HG03354 (cell line): ENCODE measurements at regions not wholly inside any gene's neighbourhood (a gene's known extent, or its start where the extent isn't known, plus 50 kb on each side); places are given as distances from the start of the nearest gene placed in this dataset.

ENCODE experiments used
- ATAC-seq: cut with Tn5 transposase; IDR thresholded peaks from one replicate; pipeline ENCODE4 v1.9.1; 2021; ENCODE audit warnings: mild to moderate bottlenecking; ENCODE audit not compliant: unreplicated experiment, poor library complexity, severe bottlenecking

- no peak for ATAC-seq
Measured at GRCh38 chr10:131655101-131655849, 245.5 kb upstream of the PPP2R2D start.

DNA sequence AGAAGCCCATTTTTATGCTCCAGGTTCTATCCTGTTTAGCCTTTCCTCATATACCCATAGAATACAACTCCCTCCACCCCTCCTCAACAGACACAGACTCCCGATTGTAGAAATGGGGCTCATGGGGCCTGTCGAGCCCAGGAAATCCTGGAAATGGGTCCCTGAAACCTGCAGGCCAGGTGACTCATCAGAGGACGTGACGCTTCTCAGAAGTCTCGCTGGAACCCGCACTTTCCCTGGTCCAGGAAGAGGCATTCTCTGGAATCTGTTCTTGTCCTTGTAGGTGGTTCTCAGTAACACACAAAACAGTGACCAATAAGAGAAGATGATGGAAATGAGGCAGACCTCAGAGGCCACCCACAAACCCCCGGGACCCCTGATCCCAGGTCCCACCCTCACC, 244.8 kb upstream of the PPP2R2D start:
- ATAC-seq, result no peak

- no peak for ATAC-seq
Measured at GRCh38 chr10:131656431-131656841, 244.4 kb upstream of the PPP2R2D start.

DNA sequence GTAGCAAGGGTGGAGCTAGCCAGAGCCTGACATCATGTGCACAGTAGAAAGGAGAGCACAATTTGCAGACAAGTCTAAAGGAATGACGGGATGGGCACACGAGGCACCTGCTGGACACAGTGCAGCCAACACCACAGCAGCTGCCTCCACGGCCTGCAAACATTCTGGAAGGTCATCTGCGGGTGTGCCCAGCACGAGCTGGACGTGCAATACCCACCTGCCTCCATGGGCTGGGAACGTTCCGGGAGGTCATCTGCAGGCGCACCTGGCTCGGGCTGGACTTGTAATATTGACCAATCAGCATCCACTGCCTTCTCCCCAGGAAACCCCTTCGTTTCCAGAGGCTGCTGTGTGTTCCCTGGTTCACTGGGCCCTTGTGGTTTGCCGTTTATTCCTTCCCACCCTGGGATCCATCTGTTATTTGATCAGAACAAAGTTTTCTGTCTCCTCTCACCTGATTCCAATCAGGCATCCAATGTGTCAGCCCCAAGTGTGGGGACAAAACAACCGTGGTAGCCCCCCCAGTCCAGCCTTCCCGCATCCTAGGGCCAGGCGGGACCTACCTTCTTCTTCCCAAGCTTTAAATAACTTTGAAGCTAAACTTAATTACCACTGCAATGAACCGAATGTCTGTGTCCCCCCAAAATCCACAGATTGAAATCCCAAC, 243.4 kb upstream of the PPP2R2D start:
- no peak for ATAC-seq

GRCh38 chr10:131657985-131658330, 242.8 kb upstream of the PPP2R2D start:
- ATAC-seq, result no peak

GRCh38 chr10:131658476-131659110, 242.2 kb upstream of the PPP2R2D start:
- ATAC-seq, result no peak

DNA sequence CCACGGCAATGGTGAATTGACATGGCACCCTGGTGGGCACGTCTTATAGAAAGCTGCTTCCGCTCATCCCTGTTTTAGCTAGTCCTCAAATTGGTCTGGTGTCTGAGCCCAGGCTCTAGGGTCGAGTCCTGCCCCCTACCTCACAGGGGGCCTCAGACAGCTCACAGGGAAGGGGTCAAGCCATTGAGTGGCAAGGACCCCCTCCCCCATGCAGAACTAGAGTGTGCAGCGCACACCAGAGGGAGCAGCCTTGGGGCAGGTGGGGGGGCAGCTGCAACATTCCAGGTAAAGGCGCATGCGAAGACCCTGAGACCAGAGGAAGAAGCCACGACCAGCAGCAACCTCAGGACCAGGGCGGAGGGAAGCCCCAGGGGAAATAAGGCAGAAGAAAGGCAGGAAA, 240.4 kb upstream of the PPP2R2D start:
- ATAC-seq, result no peak

DNA sequence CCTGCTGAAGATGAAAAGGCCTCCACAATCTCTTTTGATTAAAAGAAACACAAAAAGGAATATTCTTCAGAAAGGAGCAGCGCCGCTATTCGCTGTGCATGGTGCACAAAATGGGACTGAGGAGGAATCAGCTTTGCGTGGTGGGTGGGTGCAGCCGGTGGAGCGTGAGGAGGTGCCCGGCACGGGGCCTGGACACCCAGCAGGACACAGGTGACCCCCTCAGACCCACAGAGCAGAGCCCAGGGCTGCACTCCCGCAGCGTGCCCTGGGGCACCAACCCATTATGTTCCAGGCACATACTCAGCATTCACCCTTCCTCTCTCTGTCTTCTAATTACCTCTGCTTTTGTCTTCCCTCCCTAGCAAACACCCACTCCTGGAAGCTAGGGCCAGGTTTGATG, 238.0 kb upstream of the PPP2R2D start:
- no peak for ATAC-seq

GRCh38 chr10:131663351-131663750, 237.5 kb upstream of the PPP2R2D start:
- ATAC-seq, result no peak

DNA sequence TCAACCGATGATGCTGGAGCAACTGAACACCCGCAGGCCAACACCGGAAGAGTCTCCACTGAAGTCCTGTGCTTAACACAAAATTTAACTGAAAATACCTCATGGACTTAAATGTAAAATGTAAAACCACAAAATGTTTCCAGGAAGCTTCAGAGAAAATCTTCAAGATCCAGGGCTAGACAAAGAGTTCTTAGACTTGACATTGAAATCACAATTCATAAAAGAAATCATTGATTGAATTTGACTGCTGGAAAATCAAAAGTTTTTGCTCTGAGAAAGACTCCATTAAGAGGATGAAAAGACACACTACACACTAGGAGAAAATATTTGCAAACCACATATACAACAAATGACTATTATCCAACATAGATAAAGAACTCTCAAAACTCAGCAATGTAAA, 234.7 kb upstream of the PPP2R2D start:
- no peak for ATAC-seq

DNA sequence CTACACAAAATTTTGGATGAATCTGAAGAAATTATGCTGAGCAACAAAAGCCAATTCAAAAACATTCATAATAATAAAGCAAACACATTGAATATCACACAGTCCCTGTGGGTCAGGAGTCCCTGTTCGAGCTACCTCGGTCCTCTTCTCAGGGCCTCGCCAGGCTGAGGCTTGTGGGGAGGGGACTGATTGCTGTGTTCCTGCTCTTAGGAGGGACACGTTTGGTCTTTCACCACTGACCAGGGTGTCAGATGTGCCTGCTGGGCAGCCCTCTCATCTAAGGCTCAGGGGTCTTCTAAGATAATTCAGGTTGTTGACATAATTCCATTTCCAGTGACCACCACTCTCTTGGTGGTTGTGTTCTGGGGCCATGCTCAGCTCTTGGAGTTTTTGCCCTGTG, 233.8 kb upstream of the PPP2R2D start:
- ATAC-seq, result no peak

DNA sequence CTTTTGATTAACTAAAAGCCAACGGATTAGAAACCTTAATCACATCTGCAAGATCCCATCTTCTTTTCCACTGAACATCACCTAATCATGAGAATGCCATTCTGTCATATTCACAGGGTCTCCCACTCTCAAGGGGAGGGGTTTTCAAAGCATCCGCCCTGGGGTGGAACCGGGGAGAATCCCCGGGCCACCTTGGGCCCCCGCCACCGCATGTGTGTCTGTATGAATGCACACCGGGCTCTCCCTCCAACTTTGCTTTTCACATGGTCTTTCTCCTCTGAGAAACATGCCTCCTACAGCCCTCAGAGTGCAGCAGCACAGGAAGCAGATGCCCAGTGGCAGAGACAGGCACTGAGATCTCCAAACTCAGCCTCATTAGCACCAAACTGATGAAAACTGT, 233.2 kb upstream of the PPP2R2D start:
- ATAC-seq, result no peak

DNA sequence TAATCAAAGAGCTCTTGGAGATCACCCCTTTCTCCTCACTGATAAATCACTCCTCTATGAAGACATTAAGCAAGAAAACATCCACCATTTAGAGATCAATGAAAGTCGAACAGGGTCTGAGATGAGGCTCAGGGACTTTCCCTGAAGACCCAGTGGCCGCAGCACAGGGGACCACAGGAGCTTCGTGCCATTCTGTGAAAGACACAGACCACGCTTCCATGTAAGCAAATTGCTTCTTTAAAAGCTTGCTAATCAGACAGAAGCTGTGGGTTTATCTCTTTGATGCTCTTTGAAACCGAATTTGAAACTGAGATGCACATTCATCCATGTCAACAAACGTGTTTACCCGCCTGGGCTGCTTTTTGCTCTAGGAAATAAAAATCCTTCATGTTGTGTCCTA, 231.9 kb upstream of the PPP2R2D start:
- no peak for ATAC-seq

DNA sequence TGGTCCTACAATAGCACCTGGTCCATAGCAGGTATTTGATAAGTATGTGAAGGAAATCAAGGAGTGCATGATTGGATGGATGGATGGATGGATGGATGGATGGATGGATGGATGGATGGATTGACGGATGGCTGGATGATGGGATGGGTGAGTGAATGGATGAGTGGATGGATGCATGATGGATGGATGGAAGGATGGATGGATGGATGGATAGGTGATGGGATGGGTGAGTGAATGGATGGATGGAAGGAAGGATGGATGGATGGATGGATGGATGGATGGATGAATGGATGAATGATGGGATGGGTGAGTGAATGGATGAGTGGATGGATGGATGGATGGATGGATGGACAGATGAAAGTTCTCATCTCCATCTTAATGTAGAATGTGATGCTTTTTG, 231.0 kb upstream of the PPP2R2D start:
- ATAC-seq, result no peak

DNA sequence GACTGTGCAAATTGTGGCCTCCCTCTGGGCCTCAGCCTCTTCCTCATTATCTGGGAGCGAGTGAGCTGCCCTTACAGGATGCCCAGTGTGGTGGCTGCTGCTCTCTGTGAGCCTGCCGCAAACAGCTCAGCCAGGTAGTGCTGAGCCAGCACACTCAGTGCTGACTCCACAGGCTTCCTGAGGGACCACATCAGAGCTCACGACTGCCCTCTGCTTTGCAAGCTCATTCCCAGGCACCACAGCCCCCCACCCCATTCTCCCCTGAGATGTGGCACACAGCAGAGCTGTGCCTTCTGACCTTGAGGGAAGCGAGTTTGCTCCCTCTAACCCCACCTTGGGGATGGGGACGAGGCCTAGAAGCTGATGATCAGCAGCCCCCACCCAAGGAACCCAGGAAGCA, 230.5 kb upstream of the PPP2R2D start:
- no peak for ATAC-seq

DNA sequence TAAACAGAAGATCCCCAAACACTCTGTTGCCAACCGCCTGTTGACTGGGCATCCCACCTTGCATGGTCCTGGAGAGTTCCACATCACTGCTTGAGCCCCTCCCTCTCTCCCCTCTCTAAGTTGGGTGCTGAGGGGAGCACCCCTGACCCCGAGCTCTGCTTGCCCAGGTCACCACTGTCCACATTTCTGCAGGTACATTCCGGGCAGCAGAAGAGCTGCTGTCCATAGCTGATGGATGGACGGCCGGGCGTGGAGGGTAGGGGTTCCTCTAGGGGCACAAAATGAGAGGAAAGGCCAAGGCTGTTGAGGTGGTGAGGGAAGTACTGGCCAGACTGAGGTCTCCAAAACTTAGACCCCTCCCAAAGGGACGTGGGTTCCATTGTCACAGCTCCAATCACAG, 227.4 kb upstream of the PPP2R2D start:
- ATAC-seq, result no peak

GRCh38 chr10:131674130-131674529, 226.7 kb upstream of the PPP2R2D start:
- ATAC-seq, result no peak

- no peak for ATAC-seq
Measured at GRCh38 chr10:131675104-131675503, 225.7 kb upstream of the PPP2R2D start.

GRCh38 chr10:131676046-131676799, 224.6 kb upstream of the PPP2R2D start:
- no peak for ATAC-seq

DNA sequence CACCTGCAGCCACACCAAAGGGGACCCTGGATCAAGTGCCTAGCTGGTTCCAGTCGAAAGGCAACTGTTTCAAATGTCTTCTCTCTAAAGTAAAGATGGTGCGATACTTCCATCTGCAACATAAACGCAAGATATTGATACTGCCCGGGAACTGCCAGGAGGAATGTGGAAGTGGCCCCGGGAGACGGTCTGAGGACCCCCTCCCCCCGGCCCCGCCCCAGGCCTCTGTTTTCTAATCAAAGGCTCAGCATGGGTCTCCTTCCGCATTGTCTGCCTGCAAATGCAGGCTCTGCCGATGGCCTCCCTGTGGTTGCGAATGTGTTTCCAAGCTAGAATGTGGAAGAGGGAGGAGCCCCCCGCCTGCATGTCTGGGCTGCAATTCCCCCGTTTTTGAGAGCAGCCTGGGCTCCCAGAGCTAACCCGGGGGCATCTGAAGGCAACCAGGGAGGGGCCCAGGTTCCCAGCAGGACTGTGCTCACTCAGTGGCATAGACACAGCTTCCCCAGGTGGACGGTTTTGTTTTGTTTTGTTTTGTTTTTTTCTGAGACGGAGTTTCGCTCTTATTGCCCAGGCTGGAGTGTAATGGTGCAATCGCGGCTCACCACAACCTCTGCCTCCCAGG, 223.9 kb upstream of the PPP2R2D start:
- ATAC-seq, result no peak
